ENCODE measurements at regions not wholly inside any gene's neighbourhood (a gene's known extent, or its start where the extent isn't known, plus 50 kb on each side); places are given as distances from the start of the nearest gene placed in this dataset.

DNA sequence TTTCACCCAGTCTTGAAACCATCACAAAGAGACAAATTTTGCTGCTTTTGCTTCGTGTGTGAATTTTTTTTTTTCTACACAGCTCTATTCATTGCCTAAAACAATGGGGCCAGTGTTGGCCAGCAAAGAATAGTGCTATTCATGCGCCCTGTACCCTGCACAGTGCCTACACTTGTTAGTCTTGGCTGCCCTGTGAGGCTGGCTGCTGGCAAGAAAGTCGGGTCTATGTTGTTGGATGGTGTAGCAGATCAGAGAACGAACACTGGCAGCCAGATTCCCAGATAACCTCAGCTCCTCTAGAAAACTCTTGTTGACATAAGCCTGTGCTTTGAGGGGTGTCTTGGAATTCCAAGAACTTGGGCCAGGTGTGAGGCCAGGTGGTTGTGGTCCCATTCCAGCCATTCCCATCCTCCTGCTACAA is 455.7 kb upstream of the TCF4 start:
- TF ChIP-seq ZNF274 (IDR thresholded peaks at IDR 0.05; ENCODE audit: low read depth, low read length), result no peak
- TF ChIP-seq YY1 (IDR thresholded peaks at IDR 0.05; ENCODE audit: insufficient read depth, insufficient read length), result no peak
